Parathyroid adenoma (tissue), 2 donors: ENCODE measurements at regions not wholly inside any gene's neighbourhood (a gene's known extent, or its start where the extent isn't known, plus 50 kb on each side); places are given as distances from the start of the nearest gene placed in this dataset.

Experiments used
- H2AFZ ChIP-seq: fragments of 300-600 bp; sonication (generic); one replicate; pipeline ENCODE4 v1.7.0; 2017; ENCODE audit warnings: antibody characterized with exemption, mild to moderate bottlenecking
- H3K27ac ChIP-seq: fragments of 300-600 bp; sonication (generic); one replicate; pipeline ENCODE4 v1.7.0; 2017
- H3K27me3 ChIP-seq: fragments of 300-600 bp; sonication (generic); one replicate; pipeline ENCODE4 v1.7.0; 2017; ENCODE audit warnings: low read length; ENCODE audit not compliant: control insufficient read depth, insufficient read depth
- H3K36me3 ChIP-seq: fragments of 300-600 bp; sonication (generic); one replicate; pipeline ENCODE4 v1.7.0; 2017; ENCODE audit warnings: low read length; ENCODE audit not compliant: control insufficient read depth, insufficient read depth
- H3K4me1 ChIP-seq: fragments of 300-600 bp; sonication (generic); one replicate; pipeline ENCODE4 v1.7.0; 2017; ENCODE audit warnings: control low read depth
- H3K4me2 ChIP-seq: fragments of 300-600 bp; sonication (generic); one replicate; pipeline ENCODE4 v1.7.0; 2017; ENCODE audit warnings: low read length
- H3K4me3 ChIP-seq: fragments of 300-600 bp; sonication (generic); one replicate; pipeline ENCODE4 v1.7.0; 2017; ENCODE audit warnings: low read depth, low read length
- H3K79me2 ChIP-seq: fragments of 300-600 bp; sonication (generic); one replicate; pipeline ENCODE4 v1.7.0; 2017; ENCODE audit warnings: control low read depth
- H3K9ac ChIP-seq: fragments of 300-600 bp; sonication (generic); one replicate; pipeline ENCODE4 v1.7.0; 2017; ENCODE audit warnings: mild to moderate bottlenecking
- H3K9me3 ChIP-seq: fragments of 300-600 bp; sonication (generic); one replicate; pipeline ENCODE4 v1.7.0; 2017; ENCODE audit warnings: low read length; ENCODE audit not compliant: control insufficient read depth
- TF ChIP-seq, protein P1 (sequence below): fragments of 300-600 bp; sonication (generic); IDR thresholded peaks from one replicate; pipeline ENCODE4 v1.7.0; 2017; ENCODE audit warnings: antibody characterized with exemption, mild to moderate bottlenecking
- donor health status: primary hyperparathyroidism.

DNA sequence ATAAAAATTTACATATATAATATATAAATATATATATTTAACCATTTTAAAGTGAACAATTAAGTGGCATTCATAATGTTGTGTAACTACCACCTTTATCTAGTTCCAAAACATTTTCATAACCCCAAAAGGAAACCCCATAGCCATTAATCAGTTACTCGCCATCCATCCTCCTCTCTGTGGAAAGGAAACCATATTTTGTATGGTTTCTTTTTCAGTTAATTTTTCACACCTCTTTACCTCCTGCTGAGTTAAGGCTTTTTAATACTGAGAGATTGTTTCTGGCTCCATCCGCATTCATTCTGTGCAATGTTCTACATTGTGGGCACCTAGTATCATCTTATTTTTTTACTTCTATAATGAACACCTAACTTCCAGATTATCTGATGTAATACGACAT lies 512.1 kb downstream of the LMO4 start:
- H3K4me3 ChIP-seq, result no peak overlapping the region
- no peak overlapping the region for H3K9ac ChIP-seq
- no peak overlapping the region for H2AFZ ChIP-seq
- H3K4me1 ChIP-seq, result no peaks in the 10 kb centered on the region
- TF ChIP-seq, protein P1, sequence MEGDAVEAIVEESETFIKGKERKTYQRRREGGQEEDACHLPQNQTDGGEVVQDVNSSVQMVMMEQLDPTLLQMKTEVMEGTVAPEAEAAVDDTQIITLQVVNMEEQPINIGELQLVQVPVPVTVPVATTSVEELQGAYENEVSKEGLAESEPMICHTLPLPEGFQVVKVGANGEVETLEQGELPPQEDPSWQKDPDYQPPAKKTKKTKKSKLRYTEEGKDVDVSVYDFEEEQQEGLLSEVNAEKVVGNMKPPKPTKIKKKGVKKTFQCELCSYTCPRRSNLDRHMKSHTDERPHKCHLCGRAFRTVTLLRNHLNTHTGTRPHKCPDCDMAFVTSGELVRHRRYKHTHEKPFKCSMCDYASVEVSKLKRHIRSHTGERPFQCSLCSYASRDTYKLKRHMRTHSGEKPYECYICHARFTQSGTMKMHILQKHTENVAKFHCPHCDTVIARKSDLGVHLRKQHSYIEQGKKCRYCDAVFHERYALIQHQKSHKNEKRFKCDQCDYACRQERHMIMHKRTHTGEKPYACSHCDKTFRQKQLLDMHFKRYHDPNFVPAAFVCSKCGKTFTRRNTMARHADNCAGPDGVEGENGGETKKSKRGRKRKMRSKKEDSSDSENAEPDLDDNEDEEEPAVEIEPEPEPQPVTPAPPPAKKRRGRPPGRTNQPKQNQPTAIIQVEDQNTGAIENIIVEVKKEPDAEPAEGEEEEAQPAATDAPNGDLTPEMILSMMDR, result no peak
- no peak overlapping the region for H3K4me2 ChIP-seq
- no peak overlapping the region for H3K27ac ChIP-seq
- no peaks in the 10 kb centered on the region for H3K36me3 ChIP-seq
- H3K27me3 ChIP-seq, result no peaks in the 10 kb centered on the region
- H3K9me3 ChIP-seq, result no peaks in the 10 kb centered on the region
- H3K79me2 ChIP-seq, result no peaks in the 10 kb centered on the region

GRCh38 chr1:87841332-87841731 lies 512.7 kb downstream of the LMO4 start:
- Histone ChIP-seq H3K4me2 (no peak overlapping the region), H3K9ac (no peak overlapping the region), H3K27ac (no peak overlapping the region), H3K4me3 (no peak overlapping the region), H2AFZ (no peak overlapping the region), H3K9me3 (no peaks in the 10 kb centered on the region), H3K36me3 (no peaks in the 10 kb centered on the region), H3K27me3 (no peaks in the 10 kb centered on the region), H3K79me2 (no peaks in the 10 kb centered on the region), H3K4me1 (no peaks in the 10 kb centered on the region)
- TF ChIP-seq, protein P1, result no peak

- no peak overlapping the region for H3K4me2 ChIP-seq
- H3K4me3 ChIP-seq, result no peak overlapping the region
- H3K79me2 ChIP-seq, result no peaks in the 10 kb centered on the region
- H3K36me3 ChIP-seq, result no peaks in the 10 kb centered on the region
- no peaks in the 10 kb centered on the region for H3K4me1 ChIP-seq
- no peak overlapping the region for H3K9ac ChIP-seq
- H3K27ac ChIP-seq, result no peak overlapping the region
- H2AFZ ChIP-seq, result no peak overlapping the region
- H3K9me3 ChIP-seq, result no peaks in the 10 kb centered on the region
- H3K27me3 ChIP-seq, result no peaks in the 10 kb centered on the region
- TF ChIP-seq, protein P1, result no peak
Measured at GRCh38 chr1:87842156-87842555, 513.5 kb downstream of the LMO4 start.

DNA sequence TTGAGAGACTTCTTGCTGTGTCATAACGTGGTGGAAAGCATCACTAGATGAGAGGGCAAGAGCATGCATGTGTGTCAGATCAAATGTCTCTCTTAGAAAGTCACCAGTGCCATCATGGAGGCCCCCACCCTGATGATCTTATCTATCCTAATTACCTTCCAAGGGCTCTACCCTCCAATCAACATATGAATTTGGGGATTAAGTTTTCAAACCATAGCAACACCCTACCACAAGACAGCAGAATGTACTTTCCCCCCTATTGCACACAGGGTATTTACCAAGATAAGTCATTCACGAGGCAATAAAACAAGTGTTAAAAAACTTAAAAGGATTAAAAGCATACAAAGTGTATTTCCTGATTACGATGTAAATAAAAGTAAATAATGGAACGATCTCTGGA lies 515.6 kb downstream of the LMO4 start:
- no peaks in the 10 kb centered on the region for H3K4me1 ChIP-seq
- TF ChIP-seq, protein P1, result no peak
- no peaks in the 10 kb centered on the region for H3K9me3 ChIP-seq
- no peak overlapping the region for H3K9ac ChIP-seq
- H3K27me3 ChIP-seq, result no peaks in the 10 kb centered on the region
- no peaks in the 10 kb centered on the region for H3K36me3 ChIP-seq
- no peak overlapping the region for H3K4me3 ChIP-seq
- H3K79me2 ChIP-seq, result no peaks in the 10 kb centered on the region
- H2AFZ ChIP-seq, result no peak overlapping the region
- H3K27ac ChIP-seq, result no peak overlapping the region
- H3K4me2 ChIP-seq, result no peak overlapping the region

GRCh38 chr1:87851490-87851889 lies 522.8 kb downstream of the LMO4 start:
- H3K4me2 ChIP-seq, result no peak overlapping the region
- H3K9ac ChIP-seq, result no peak overlapping the region
- no peaks in the 10 kb centered on the region for H3K9me3 ChIP-seq
- no peaks in the 10 kb centered on the region for H3K36me3 ChIP-seq
- no peak overlapping the region for H2AFZ ChIP-seq
- H3K79me2 ChIP-seq, result no peaks in the 10 kb centered on the region
- H3K4me1 ChIP-seq, result no peaks in the 10 kb centered on the region
- no peak overlapping the region for H3K4me3 ChIP-seq
- TF ChIP-seq, protein P1, result no peak
- no peak overlapping the region for H3K27ac ChIP-seq
- no peaks in the 10 kb centered on the region for H3K27me3 ChIP-seq
